ENCODE measurements at regions not wholly inside any gene's neighbourhood (a gene's known extent, or its start where the extent isn't known, plus 50 kb on each side); places are given as distances from the start of the nearest gene placed in this dataset.

DNA sequence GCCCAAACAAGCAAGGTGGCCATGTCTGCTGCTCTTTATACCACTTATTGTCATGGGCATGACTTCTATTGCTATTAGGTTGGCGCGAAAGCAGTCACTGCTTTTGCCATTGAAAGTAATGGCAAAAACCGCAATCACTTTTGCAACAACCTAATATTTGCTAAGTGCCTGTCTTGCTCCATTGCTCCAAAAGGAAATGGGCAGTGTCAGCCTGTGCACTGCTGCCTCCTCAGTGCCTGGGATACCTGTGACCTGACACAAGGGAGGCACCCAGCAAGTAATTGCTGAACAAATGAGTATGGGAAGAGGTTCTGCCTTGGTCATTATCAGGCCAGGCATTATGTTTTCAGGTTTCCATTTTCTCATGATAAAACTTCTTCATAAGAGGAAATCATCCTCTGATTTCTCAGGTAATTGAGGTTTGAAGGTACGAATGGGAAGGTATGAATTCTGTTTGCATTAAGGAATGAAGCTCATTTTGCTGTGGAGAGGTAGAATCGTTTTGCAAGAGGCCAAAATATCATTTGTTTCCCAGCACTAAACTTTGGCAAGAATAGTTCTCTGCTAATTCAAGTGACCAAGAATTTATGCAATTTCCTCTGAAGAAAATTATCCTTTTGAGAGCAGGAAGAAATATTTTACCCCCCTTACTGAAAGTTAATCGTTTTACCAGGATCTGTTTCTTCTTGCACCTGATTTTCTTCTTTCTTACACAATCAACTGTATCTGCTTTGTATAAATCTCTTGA, 128.4 kb upstream of the SPRY2 start:
- H3K27ac Mint-ChIP-seq = no peak overlapping the region
- intact Hi-C loops (cut with micrococcal nuclease) = no loop called here
- peaks cover 29% of the 10 kb centered on the region for H3K4me1 Mint-ChIP-seq (ENCODE audit: low read depth)
- H3K27me3 Mint-ChIP-seq = peaks cover 54% of the 10 kb centered on the region
- no peaks in the 10 kb centered on the region for H3K36me3 Mint-ChIP-seq (ENCODE audit: low read depth)
- H3K9me3 Mint-ChIP-seq = no peaks in the 10 kb centered on the region
- H3K4me3 Mint-ChIP-seq = no peak overlapping the region

DNA sequence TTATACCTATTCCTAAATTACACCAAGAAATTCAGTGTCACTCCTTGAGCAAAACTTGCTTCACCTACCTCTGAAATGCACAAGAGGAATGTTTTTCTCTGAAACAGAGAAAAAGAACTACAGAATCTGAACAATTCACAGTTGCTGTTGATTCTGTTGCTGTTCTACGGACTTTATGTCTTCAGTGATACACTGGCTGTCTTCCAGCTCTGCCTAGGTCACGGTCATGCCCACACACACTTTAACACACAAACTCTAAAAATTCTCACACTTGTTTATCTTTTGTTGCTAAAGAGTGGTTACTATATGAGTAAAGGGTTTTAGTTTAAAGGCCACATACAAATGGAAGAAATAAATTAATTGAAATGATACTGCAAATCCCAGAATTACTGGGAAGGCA, 124.4 kb upstream of the SPRY2 start:
- intact Hi-C loops (cut with micrococcal nuclease) = no loop called here
- Mint-ChIP-seq H3K27me3 (peaks cover 50% of the 10 kb centered on the region), H3K27ac (no peak overlapping the region), H3K9me3 (no peaks in the 10 kb centered on the region), H3K4me3 (no peak overlapping the region), H3K4me1 (ENCODE audit: low read depth) (peaks cover 24% of the 10 kb centered on the region), H3K36me3 (ENCODE audit: low read depth) (no peaks in the 10 kb centered on the region)

DNA sequence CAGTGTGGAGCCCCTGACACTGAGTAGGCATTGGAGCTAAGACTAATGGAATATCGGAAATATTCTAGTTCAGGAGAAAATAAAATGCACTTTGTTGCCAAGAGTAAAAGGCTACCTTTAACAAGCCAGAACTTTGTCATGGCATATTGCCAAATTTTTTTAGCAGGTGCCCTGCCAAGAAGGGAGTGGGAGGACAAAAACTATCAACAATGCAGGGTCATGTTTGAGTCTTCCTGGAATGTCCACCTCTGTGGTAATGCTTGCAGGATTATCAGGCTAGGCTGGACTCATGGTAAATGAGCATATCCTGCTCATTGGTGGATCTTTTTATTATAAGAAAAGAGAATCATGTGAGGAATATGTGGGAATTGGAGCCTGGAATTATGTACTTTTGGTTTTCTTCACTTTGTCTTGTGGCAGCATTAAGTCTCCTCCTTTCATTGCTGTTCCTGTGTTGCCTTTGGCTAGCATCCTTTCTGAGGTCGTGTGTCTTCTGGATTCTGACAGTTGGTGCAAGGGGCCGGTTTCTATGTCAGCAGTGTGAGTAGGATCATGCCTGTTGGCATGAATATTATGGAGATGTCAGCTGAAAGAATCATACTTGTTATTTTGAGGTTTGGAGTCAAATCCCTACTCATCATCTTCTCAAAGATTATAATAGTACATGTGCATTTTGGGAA, 122.9 kb upstream of the SPRY2 start:
- H3K9me3 Mint-ChIP-seq = no peaks in the 10 kb centered on the region
- no peak overlapping the region for H3K4me3 Mint-ChIP-seq
- no peaks in the 10 kb centered on the region for H3K36me3 Mint-ChIP-seq (ENCODE audit: low read depth)
- intact Hi-C loops (cut with micrococcal nuclease) = no loop called here
- H3K27ac Mint-ChIP-seq = no peak overlapping the region
- H3K4me1 Mint-ChIP-seq (ENCODE audit: low read depth) = peaks cover 18% of the 10 kb centered on the region
- H3K27me3 Mint-ChIP-seq = peaks cover 43% of the 10 kb centered on the region

DNA sequence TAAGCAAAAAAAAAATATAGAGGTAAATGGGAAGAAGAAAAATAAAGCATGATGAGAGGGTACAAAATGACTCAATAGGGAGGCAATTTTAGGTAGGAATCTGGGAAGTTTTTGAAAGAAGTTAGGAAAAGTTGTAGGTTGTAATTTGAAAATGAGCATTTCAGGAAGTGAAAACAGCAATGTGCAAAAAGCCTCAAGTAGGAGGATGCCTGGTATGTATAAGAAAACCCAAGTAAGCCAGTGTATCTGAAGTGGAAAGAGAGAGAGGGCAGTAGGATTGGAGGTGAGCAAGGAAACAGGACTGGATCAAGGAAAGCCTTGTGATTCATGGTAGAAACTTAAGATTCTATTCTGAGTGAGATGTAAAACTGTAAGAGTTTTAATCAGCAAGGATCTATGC, 121.6 kb upstream of the SPRY2 start:
- peaks cover 15% of the 10 kb centered on the region for H3K4me1 Mint-ChIP-seq (ENCODE audit: low read depth)
- H3K27ac Mint-ChIP-seq = no peak overlapping the region
- no peaks in the 10 kb centered on the region for H3K9me3 Mint-ChIP-seq
- H3K27me3 Mint-ChIP-seq = peaks cover 43% of the 10 kb centered on the region
- H3K4me3 Mint-ChIP-seq = no peak overlapping the region
- no peaks in the 10 kb centered on the region for H3K36me3 Mint-ChIP-seq (ENCODE audit: low read depth)
- intact Hi-C loops (cut with micrococcal nuclease) = no loop called here

DNA sequence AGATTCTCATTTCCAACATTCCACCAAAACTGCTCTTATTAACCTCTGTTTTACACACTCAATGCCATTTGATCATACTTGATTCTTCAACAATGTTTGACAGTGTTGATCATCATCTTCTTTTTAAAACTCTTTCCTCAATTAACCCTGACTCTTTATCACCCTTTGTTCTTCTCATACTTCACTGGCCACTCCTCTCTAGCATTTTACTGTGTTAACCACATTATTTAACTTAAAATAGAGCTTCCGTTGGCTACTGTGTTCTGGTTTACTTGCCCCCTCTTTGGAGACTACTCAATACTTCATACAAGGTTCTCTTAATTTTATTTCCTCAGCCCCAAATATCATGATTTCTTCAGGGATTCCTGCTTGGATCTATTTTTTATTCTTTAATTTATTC, 121.1 kb upstream of the SPRY2 start:
- Mint-ChIP-seq H3K9me3 (no peaks in the 10 kb centered on the region), H3K27ac (no peak overlapping the region), H3K36me3 (ENCODE audit: low read depth) (no peaks in the 10 kb centered on the region), H3K4me3 (no peak overlapping the region), H3K27me3 (peaks cover 48% of the 10 kb centered on the region), H3K4me1 (ENCODE audit: low read depth) (peaks cover 15% of the 10 kb centered on the region)
- intact Hi-C loops (cut with micrococcal nuclease) = no loop called here

DNA sequence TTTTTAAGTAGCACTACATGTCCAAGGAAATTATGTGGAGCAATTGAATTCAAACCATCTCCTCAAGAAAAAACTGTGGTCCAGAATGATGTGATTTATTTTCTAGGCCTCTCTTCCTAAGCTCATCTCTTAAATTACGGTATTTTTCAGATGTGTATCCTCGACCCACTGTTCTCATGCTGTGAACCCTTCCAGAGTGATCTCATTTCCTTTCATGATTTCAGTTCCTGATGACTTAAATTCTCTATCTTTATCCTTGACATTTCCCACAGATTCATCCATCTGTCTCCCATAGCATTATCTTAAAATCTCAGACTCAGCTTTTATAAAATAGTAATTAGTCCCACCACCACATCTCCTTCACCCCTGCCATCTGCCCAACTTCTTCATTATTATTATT, 117.6 kb upstream of the SPRY2 start:
- no peaks in the 10 kb centered on the region for H3K36me3 Mint-ChIP-seq (ENCODE audit: low read depth)
- H3K27me3 Mint-ChIP-seq = peaks cover 54% of the 10 kb centered on the region
- peaks cover 33% of the 10 kb centered on the region for H3K4me1 Mint-ChIP-seq (ENCODE audit: low read depth)
- no peak overlapping the region for H3K27ac Mint-ChIP-seq
- intact Hi-C loops (cut with micrococcal nuclease) = loop anchor here (5.0 kb wide), 1 partner anchor 116 kb away; the partner anchor contains the start of gene SPRY2
- no peak overlapping the region for H3K4me3 Mint-ChIP-seq
- no peaks in the 10 kb centered on the region for H3K9me3 Mint-ChIP-seq

DNA sequence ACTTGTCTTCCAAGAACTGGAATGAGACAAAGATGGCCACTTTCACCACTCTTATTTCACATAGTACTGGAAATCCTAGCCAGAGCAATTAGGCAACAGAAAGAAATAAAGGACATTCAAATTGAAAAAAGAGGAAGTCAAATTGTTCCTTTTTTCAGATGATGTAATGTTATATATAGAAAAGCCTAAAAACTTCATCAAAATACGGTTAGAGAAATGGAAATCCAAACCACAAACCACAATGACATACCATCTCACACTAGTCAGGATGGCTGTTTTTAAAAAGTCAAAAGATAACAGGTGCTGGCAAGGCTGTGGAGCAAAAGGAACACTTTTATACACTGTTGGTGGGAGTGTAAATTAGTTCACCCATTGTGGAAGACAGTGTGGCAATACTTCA, 113.3 kb upstream of the SPRY2 start:
- Mint-ChIP-seq H3K27me3 (peaks cover 88% of the 10 kb centered on the region), H3K27ac (no peak overlapping the region), H3K4me3 (no peak overlapping the region), H3K4me1 (ENCODE audit: low read depth) (peaks cover 51% of the 10 kb centered on the region), H3K9me3 (no peaks in the 10 kb centered on the region), H3K36me3 (ENCODE audit: low read depth) (no peaks in the 10 kb centered on the region)
- intact Hi-C loops (cut with micrococcal nuclease) = loop anchor here (5.0 kb wide), 1 partner anchor 287 kb away; no protein-coding TSS in a partner anchor

DNA sequence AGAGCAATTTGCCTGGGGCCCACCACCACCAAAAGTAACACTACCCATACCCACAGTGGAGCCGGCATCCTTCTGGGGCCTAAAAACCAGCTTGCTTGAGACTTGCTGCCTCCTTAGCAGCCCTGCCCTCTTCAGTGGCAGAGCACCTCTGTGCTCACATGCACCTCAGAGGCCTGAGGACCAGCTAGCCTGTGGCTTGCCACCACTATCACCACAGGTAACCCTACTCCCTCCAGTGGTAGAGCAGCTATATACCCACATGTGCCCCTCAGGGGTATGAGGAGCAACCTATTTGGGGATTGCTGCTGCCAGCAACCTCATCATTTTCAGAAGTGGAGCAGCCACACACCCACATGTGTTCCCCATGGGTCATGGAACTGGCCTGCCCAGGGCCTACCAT, 111.4 kb upstream of the SPRY2 start:
- no peak overlapping the region for H3K27ac Mint-ChIP-seq

DNA sequence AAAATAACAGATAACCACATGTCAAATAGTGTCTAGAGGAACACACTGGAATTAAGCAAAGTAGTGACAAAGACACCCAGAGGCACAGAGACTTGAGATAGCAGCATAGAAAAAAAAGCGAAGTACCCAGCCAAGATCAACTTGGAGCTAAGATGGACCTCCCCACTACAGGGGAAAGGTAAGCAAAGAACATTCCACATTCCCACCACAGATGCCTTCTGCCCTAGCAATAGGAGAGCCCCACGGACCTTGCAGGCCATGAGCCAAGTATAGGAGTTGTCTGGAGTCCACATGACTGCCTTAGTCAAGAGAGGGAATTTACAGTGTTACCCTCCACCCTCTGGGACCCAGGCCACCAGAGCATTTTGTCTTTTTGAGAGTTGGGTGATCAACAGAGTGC, 110.7 kb upstream of the SPRY2 start:
- H3K27ac Mint-ChIP-seq = no peak overlapping the region
- peaks cover 49% of the 10 kb centered on the region for H3K4me1 Mint-ChIP-seq (ENCODE audit: low read depth)
- H3K36me3 Mint-ChIP-seq (ENCODE audit: low read depth) = no peaks in the 10 kb centered on the region
- intact Hi-C loops (cut with micrococcal nuclease) = loop anchor here (5.0 kb wide), 1 partner anchor 284 kb away; no protein-coding TSS in a partner anchor
- peaks cover 90% of the 10 kb centered on the region for H3K27me3 Mint-ChIP-seq
- no peak overlapping the region for H3K4me3 Mint-ChIP-seq
- H3K9me3 Mint-ChIP-seq = no peaks in the 10 kb centered on the region

More for the DNA sequence above, 111.4 kb upstream of the SPRY2 start:
- peaks cover 49% of the 10 kb centered on the region for H3K4me1 Mint-ChIP-seq (ENCODE audit: low read depth)
- H3K9me3 Mint-ChIP-seq = no peaks in the 10 kb centered on the region
- intact Hi-C loops (cut with micrococcal nuclease) = loop anchor here (5.0 kb wide), 1 partner anchor 285 kb away; no protein-coding TSS in a partner anchor
- no peak overlapping the region for H3K4me3 Mint-ChIP-seq
- peaks cover 94% of the 10 kb centered on the region for H3K27me3 Mint-ChIP-seq
- H3K36me3 Mint-ChIP-seq (ENCODE audit: low read depth) = no peaks in the 10 kb centered on the region

DNA sequence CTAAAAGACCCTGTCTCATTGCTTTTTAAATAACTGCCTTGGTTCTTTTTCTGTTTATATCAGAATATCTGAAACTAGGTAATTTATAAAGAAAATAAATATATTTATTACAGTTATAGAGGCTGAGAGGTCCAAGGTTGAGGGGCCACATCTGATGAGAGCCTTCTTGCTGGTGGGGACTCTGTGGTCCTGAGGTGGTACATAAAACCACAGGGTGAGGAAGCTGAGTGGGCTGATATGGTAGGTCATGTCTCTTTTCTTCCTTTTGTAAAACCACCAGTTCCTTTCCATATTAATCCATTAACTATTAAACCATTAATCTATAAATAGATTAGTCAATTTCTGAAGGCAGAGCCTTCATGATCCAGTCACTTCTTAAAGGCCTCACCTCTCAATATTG, 109.5 kb upstream of the SPRY2 start:
- no peak overlapping the region for H3K4me3 Mint-ChIP-seq
- peaks cover 51% of the 10 kb centered on the region for H3K4me1 Mint-ChIP-seq (ENCODE audit: low read depth)
- H3K27ac Mint-ChIP-seq = no peak overlapping the region
- no peaks in the 10 kb centered on the region for H3K9me3 Mint-ChIP-seq
- intact Hi-C loops (cut with micrococcal nuclease) = loop anchor here (5.0 kb wide), 1 partner anchor 283 kb away; no protein-coding TSS in a partner anchor
- H3K27me3 Mint-ChIP-seq = peaks cover 80% of the 10 kb centered on the region
- no peaks in the 10 kb centered on the region for H3K36me3 Mint-ChIP-seq (ENCODE audit: low read depth)

DNA sequence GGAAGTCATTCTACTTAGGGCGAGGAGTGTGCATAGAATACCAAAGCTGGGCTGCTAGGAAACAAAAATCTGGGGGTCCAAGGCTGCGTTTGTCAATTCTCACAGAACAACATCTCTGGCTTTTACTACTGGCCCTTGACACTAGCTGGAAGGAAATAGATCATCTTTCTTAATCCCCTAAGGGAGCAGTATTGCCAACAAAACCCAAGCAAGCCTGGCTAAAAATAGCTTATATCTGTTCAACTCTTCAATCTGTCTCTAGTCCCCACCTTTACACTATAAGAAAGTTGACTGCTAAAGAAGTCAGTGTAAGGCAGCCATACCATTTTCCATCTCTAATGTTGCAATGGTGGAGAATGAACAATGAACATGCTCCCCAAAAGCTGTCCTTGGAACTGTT, 107.8 kb upstream of the SPRY2 start:
- intact Hi-C loops (cut with micrococcal nuclease) = loop anchor here (10.0 kb wide), 1 partner anchor 414 kb away; no protein-coding TSS in a partner anchor

DNA sequence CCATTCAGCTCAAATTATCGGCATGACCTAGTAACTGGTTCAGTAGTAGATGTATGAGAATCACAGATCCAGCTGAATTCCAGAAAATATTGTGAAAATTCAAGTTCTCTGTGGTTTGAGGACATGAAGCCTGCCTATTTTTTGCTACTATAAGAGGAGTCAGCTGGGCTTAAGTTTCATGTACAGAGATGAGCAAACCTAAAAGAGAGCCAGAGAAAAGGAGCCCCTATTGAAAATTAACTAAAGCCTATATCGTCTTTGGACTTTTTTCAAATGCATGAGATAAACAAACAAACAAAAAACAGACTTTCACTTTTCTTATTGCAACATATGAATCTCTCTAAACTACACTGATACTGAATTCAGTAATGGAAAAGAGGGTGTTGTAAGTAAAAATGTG, 106.8 kb upstream of the SPRY2 start:
- Mint-ChIP-seq H3K4me1 (ENCODE audit: low read depth) (peaks cover 52% of the 10 kb centered on the region), H3K4me3 (no peak overlapping the region)

More for the DNA sequence above, 107.8 kb upstream of the SPRY2 start:
- H3K27ac Mint-ChIP-seq = no peak overlapping the region
- no peaks in the 10 kb centered on the region for H3K9me3 Mint-ChIP-seq
- no peaks in the 10 kb centered on the region for H3K36me3 Mint-ChIP-seq (ENCODE audit: low read depth)
- peaks cover 84% of the 10 kb centered on the region for H3K27me3 Mint-ChIP-seq
- H3K4me3 Mint-ChIP-seq = no peak overlapping the region
- peaks cover 52% of the 10 kb centered on the region for H3K4me1 Mint-ChIP-seq (ENCODE audit: low read depth)

DNA sequence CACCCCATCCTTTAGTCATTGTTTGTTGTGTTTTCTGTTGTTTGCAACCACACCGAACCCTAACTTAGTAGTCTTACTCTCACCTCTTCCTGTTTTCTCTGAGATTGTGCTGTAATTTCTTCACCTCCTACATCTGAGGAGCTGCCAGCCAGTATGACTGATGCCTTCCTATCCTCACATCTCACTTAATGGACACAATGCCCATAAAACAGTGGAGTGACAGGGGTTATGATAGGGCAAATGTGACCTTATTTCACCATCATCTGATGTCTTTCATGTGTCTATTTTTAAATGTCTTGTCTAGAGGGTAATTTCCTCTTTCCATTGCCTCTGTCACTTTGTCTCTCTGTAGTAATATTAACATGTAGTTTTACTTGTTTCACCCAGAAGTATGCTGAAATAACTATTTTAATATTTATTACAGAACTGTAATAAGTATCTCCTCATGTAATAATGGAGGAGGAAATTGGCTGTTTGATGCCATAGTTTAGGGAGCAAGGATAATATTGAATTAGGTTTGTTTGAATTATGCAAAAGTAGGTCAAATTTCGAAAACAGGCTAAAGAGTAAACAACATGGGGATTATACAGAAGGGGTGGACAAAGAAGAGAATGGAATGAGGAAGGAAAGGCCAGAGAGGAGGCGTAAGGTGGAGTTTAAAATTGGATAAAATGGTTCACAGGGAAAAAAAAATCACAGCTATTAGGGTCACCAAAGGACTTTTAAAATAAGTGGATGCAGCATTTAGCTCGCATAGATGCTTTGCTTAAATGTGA, 103.5 kb upstream of the SPRY2 start:
- H3K4me1 Mint-ChIP-seq (ENCODE audit: low read depth) = peaks cover 45% of the 10 kb centered on the region
- intact Hi-C loops (cut with micrococcal nuclease) = loop anchor here (5.0 to 10.0 kb wide), 2 partner anchors 272 to 410 kb away; no protein-coding TSS in a partner anchor
- no peaks in the 10 kb centered on the region for H3K36me3 Mint-ChIP-seq (ENCODE audit: low read depth)
- H3K9me3 Mint-ChIP-seq = no peaks in the 10 kb centered on the region
- peaks cover 71% of the 10 kb centered on the region for H3K27me3 Mint-ChIP-seq
- no peak overlapping the region for H3K4me3 Mint-ChIP-seq
- no peak overlapping the region for H3K27ac Mint-ChIP-seq

More for the DNA sequence above, 106.8 kb upstream of the SPRY2 start:
- no peaks in the 10 kb centered on the region for H3K9me3 Mint-ChIP-seq
- no peaks in the 10 kb centered on the region for H3K36me3 Mint-ChIP-seq (ENCODE audit: low read depth)
- intact Hi-C loops (cut with micrococcal nuclease) = loop anchor here (10.0 kb wide), 1 partner anchor 413 kb away; no protein-coding TSS in a partner anchor
- no peak overlapping the region for H3K27ac Mint-ChIP-seq
- peaks cover 84% of the 10 kb centered on the region for H3K27me3 Mint-ChIP-seq

Data from dendritic cell treated with granulocyte-macrophage colony-stimulating factor and Interleukin-4, amounts not matched to agents 40 ng/mL and 50 ng/mL, for 4 days (primary cell).